HG03342 (cell line): ENCODE measurements at regions not wholly inside any gene's neighbourhood (a gene's known extent, or its start where the extent isn't known, plus 50 kb on each side); places are given as distances from the start of the nearest gene placed in this dataset.
"Not testable (repeated sequence)": the region's sequence is repeated elsewhere in the genome, so short reads cannot be mapped to it uniquely, and the experiment has no call there.

Experiments
- ATAC-seq: cut with Tn5 transposase; IDR thresholded peaks from one replicate; pipeline ENCODE4 v1.9.1; 2021; ENCODE audit warnings: mild to moderate bottlenecking, moderate library complexity; ENCODE audit not compliant: unreplicated experiment

DNA sequence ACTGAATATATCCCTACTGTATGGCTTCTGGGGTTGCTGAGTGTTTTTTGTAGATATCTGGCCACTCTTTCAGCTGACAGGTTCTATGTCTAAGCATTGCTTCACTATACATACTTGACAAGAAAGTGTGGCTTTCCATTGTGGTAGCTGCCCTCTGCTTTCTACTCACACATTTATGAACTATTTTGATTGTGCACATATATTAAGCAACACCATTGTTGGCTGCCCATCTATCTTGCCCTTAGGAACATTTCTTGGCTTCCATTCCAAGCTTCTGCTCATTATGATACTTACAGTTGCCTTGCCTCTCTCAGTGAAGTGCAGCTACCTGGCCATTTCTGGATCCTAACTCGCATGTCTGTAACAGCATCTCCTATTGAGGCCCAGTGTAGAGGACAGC, 153.6 kb upstream of the MOCS2 start:
- no peak for ATAC-seq

DNA sequence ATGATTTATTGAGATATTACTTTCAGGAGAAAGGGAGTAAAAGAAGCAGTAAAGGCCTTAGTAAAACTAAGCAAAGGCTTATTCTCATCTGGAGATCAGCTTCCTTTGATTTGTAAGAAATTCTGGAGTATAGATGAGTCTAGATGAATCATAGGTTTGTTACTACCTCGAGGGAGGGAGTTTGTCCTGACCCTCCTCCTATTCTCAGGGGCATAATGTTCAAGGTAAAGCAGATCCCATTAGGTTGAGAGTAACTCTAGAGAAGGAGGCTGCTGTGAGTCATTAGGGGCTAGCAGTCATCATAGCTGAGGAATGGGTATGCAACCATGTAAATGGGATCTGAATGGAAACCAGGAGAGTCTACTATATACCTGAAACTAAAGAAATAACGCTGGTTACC, 155.5 kb upstream of the MOCS2 start:
- ATAC-seq: no peak

DNA sequence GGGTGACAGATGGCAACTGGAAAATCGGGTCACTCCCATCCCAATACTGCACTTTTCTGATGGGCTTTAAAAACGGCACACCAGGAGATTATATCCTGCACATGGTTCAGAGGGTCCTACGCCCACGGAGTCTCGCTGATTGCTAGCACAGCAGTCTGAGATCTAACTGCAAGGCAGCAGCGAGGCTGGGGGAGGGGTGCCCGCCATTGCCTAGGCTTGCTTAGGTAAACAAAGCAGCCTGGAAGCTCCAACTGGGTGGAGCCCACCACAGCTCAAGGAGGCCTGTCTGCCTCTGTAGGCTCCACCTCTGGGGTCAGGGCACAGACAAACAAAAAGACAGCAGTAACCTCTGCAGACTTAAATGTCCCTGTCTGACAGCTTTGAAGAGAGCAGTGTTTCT, 158.7 kb upstream of the MOCS2 start:
- ATAC-seq: not testable (repeated sequence)

DNA sequence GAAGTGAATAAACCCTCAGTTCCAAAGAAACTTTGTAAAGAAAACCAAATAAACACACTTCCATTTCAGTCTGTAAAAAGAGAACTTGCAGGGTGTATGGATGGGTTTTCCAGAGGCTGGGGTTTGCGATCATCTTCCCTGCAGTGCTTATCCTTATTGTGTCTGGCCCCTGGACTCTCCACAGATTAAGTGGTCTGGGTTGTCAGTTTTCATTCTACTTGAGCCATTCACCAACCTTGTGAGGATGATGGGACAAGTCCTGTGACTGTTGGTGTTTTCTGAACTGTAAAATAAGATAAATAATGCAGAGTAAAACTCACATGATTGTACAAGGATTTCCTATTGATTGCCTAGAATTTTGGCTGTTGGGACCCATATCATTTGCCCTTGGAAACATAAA, 166.1 kb upstream of the MOCS2 start:
- no peak for ATAC-seq

DNA sequence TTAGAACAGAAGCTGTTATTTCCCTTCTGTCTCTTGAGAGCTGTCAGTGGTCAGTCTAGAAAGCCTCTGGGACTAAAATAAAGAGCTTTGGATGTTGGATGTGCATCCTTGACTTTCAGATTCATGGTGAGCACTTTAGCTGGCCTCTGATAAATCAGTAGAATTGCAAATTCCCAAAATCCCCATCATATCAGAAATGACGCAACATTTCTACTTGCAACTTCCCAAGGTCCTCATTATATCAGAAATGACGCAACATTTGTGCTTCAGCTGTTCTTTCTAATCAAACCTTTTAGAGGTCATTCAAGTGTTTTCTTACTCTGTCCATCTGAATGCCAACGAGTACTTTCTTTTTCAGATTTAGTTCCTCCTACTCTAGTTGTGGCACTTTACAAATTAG, 167.3 kb upstream of the MOCS2 start:
- no peak for ATAC-seq

DNA sequence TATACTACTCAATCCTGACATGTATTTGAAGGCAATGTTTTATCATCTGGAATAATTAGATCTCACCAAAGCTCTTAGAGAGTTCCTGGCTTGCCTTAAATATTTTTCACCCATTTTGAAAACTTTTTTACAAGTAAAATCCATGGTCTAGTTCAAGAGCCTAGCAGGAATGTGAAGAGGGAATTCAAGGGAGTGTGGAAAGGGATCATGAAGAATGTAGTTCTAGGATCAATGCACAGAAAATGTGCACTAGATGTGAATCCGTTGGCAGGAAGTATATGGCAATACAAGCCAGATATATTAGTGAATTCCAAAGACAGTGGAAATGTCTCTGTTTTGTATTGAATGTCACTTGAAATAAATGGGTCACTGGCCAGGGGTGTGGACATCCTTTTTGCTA, 167.9 kb upstream of the MOCS2 start:
- ATAC-seq: no peak

DNA sequence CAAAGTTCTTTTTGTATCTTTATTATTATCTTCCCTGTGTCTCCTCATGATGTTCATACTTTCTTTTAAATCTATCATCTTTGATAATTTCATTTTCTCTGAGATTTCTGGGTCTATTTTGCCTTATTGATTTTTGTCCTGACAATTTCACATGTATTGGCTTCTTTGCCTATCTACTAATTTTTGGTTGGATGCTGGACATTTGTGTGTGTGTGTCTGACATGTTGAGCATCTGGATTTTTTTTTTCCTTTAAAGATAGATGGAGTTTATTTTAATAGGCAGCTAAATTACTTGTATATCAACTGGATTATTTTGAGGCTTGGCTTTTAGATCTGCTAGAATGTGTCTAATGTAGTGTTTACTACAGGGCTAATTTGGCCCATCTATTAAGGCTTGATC, 178.0 kb upstream of the MOCS2 start:
- ATAC-seq: no peak

DNA sequence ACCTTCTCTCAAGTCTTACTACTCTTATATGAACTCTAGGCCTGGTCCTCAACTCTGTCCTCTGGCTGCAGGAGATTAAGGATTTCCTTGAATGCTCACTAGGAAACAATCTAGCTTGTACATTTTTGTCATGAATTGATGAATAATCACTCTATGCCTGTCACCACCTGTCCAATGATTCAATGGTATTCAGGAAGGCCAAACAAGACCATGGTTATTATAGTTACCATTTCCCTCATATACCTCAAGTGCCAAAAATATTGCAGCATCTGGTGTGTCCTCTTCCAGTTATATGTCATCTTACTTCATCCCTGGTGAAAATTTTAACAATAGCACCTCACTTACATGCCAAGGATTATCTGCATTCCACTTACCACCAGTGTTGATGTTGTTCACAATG, 179.0 kb upstream of the MOCS2 start:
- ATAC-seq: no peak

DNA sequence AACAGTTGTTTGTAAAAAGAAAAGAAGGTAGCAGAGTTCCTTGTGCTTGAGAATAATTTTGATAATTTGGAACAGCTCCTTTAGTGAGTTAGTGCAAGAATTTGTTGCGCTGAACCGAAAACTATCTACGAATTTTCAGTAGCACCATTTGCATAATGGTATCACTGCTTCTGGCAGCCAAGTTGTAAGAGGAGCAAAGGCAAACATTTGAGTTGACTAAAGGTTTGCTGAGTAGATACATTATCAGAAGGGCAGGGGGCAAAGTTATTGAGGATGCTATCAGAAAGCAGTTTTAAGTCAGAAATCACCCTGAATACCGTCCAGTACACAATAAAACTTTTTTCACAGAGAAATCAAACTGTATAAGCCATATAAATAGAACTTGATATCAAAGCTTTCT, 181.5 kb upstream of the MOCS2 start:
- no peak for ATAC-seq

DNA sequence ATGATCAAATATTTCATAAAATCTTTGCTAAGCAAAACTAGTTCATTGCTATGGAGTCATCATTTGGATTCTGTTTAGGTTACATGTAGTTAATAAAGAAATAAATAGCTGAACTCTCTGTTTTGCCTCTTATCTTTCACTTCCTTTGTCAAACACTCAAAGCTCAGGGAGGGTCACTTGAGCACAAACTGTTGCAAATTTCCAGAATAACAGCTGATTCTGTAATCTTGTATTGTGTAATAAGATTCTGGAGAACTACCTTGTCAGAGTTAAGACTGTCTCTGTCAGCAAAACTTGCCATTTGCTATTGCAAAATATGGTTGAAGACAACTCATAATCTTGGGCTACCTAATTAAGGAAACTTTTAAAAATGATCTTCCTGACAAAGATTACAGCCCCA, 182.0 kb upstream of the MOCS2 start:
- no peak for ATAC-seq

DNA sequence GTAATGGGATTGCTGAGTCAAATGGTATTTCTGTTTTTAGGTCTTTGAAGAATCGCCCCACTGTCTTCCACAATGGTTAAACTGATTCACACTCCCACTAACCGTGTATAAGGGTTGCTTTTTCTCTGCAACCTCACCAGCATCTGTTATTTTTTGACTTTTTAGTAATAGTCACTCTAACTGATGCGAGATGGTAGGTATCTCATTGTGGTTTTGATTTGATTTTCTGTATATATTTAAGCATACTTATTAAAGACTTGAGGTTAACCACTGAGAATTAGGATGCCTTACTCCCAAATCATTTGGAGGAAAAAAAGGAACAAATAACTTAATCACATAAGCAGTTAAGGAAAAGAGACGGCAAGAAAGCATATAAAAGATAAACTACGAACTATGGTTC, 181.6 kb upstream of the FST start:
- no peak for ATAC-seq

DNA sequence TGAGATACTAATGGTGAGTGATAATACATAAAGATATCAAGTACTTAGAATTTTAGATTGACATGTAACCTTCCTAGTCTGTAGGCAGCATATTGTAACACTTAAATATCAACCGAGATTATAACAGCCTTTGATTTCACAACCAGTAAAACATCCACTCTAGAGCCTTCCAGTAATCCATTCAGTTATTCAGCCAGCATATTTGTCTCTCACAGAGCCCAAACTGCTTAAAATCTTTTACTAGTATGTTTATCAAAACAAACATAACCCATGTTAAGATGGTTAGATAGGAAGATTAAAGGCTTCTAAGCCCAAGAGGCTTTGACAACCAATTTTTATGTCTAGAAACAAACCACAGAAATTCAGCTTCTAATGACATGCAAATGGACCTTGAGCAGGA, 177.9 kb upstream of the FST start:
- no peak for ATAC-seq

DNA sequence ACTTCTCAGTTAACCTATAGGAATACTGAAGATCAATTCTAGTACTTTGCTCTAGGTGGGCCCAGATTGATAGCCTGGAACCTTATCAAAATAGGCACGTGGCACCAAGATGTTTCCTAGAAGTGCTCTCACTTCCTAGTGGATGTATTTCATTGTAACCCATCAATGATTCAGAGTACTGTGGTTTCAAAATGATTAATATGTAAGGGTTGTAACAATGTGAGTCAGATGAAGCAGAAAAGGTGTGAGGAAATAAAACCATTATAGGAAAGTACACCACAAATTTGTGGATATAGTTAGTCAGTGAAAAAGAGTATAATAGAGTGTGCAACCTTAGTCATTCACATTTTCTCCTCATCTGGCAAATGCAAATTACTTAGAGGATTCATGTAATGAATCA, 177.3 kb upstream of the FST start:
- ATAC-seq: no peak

DNA sequence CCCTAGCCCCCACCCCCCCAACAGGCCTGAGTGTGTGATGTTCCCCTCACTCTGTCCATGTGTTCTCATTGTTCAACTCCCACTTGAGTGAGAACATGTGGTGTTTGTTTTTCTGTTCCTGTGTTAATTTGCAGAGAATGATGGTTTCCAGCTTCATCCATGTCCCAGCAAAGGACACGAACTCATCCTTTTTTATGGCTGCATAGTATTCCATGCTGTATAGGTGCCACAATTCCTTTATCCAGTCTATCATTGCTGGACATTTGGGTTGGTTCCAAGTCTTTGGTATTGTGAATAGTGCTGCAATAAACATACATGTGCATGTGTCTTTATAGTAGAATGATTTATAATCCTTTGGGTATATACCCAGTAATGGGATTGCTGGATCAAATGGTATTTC, 175.1 kb upstream of the FST start:
- ATAC-seq: not testable (repeated sequence)

DNA sequence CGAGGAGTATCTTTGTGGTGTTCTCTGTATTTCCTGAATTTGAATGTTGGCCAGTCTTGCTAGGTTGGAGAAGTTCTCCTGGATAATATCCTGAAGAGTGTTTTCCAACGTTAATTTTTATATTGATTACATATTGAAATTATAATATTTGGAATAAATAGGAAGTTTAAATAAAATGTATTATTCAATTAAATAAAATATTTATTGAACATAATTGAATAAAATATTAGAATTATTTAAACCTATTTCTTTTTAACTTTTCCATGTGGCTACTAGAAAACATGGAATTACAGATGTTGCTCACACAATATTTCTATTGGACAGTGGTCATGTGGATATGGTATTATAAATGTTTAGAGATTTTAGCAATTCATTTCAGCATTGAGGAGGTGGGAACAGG, 170.8 kb upstream of the FST start:
- ATAC-seq: no peak

DNA sequence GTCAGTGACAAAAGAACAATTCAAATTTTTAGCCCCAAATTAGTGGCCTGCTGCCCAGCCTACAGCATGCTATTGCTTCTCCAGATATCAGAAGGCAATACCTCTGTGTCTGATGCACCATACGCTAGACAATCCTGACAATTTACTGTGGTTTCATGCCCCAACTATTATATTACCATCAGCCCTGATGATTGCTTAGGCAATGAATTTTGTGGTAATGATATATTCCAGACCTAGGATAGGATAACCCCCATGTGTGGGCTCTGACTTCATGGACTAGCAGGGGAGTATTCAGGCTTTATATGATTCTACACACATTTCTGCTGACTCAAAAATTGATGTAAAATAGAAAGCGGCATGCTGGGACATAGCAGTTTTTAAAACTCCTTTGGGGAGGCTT, 168.7 kb upstream of the FST start:
- ATAC-seq: no peak

DNA sequence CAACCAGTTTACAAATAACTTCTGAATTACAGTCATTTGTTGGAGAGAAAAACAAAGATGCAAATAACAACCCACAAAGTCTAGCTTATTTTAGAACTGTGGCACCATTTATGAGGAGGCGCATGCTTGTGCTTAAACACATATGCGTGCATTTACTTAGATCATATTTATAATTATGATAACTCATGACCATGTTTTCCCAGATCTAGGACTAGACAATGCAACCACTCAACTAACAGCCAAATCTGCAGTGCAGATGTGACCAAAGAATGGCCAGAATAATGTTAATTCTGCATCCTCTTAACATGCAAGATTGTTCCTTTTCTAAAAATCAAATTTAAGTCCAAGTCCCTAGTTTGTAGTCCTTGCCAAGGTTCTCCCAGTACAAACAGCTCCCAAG, 167.3 kb upstream of the FST start:
- no peak for ATAC-seq

DNA sequence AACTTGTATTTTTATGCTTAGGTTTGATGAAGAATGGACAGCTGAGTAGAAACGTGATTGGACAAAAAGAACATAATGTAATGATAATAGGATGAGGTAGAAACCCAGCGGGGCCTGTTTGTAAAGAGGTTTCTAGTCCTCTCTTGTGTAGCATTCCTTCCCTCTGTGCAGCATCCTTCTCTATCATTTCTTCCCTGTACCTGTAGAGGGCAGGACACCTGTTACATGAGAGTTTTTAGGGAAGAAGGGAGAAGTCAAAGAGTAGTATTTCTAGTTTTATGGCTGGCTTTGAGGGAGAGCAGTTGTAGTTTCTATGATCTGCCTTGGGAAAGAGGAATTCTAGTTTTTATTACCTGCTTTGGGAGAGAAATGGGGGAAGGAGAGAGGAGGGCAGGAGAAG, 162.1 kb upstream of the FST start:
- no peak for ATAC-seq

DNA sequence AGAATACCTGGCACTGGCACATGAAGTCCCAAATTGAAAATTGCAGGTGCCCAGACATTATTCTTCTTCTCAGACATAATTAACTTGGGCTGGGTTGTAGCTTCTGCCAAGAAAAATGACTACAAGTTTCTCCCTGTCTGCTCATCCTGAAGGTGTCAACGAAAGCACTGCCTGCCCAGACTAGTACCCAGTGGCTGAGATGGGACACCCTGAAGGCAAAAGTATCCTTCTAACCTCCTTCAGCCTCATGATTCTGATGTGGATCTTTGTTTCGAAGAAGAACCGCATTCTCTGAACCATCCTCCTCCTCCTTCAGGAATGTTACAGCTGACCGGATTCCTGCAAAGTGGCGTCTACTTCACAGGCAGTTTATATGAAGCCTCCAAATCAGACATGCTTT, 161.1 kb upstream of the FST start:
- no peak for ATAC-seq

DNA sequence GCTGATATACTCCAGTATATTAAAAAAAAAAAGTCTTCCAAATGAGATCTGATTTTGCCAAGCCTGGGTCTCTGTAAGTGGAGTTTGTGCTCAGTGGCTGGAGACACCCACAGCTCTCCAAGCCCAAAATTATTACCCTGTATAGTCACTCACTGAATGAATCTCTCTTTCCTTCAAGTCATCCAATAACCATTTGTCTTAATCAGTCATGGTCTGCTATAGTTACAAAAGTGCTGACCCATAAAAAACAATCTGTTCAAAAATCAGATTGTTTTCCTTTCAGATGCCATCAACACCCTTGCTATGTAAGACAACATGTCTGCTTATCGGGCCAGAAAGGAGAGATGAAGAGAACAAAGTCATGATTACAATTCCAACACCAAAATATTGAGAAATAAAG, 159.4 kb upstream of the FST start:
- no peak for ATAC-seq

DNA sequence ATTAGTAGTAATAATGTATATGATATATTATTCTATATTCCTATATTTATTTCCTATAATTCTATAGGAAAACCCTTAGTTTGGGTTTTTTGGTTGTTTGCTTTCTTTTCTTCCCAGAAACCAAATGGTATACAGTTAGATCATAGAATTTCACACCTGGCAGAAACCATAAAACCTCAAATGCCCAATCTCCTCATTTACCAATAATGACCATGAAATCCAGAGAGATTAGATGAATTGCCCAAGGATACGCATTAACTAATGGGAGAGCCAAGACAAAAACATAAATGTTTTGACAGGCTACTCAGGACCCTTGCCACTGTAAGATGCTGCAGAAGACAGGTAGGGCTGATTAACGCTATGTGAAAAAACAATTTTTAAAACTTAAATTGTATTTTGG, 158.7 kb upstream of the FST start:
- no peak for ATAC-seq

DNA sequence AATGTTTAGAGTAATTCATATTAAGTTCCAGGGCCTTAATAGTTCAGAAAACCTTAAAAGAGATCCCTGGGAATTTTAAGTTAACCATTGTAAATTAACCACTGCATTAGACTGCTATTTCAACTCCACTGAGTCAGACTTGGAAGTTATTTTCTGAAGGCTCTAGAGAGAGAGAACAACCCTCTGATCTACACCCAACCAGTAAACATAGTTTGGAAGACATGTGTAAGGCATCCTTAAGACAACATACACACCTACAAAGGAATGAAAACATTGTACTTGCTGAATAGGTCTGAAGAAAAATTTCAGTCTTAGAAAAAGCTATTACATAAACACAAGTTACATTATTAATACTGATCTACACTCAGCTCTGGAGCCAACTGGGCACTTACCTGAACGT, 158.2 kb upstream of the FST start:
- ATAC-seq: no peak

DNA sequence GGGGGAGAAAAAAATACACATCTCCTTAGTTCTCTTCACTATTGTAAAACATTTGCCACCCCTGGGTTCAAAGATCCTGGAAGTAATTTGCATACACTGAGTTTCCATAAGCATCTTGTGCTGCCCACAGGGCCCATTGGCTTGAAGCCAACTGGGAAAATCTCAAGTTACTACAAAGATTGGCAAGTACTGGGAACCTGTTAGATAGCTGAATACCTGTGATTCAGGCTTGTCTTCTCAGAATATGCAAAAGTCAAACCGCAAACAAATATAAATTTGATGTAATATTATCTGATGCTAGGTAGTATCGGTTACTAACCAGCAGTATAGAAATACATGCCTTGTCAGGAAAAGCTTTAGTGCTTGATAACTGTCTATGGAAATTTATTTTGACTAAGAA, 156.9 kb upstream of the FST start:
- ATAC-seq: no peak

DNA sequence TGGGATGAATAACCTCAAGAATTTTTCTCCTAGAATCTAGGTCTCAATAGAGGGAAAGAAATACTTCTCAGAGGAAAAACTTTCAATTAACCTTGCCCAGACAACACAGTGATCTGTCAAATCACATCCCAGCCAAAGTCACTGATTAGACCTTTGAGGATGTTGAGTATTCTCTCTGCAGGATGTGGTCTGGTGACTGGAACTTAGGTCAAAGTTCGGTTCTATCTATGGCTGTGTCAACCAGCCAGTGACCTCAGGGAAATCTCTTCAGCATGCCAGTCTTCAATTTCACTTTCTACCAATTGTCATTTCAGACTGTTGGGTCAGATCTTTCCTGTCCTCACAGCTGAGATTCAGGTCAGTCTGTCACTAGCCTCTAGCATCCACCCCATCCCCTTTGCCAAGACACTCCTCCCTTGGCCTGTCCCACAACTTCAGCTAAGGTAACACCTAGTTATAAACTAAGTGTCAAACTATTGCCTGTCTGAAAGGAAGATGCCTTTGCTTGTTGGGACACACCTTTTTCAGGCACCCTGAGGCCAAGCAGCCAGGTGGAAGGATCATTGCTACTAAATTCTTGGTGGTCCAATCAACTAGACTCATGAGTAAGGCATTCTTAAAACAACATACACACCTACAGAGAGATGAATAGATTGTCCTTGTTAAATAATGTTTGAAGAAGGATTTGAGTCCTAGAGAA, 156.3 kb upstream of the FST start:
- peak; percentile 52 for ATAC-seq
